ENCODE measurements at regions not wholly inside any gene's neighbourhood (a gene's known extent, or its start where the extent isn't known, plus 50 kb on each side); places are given as distances from the start of the nearest gene placed in this dataset.

DNA sequence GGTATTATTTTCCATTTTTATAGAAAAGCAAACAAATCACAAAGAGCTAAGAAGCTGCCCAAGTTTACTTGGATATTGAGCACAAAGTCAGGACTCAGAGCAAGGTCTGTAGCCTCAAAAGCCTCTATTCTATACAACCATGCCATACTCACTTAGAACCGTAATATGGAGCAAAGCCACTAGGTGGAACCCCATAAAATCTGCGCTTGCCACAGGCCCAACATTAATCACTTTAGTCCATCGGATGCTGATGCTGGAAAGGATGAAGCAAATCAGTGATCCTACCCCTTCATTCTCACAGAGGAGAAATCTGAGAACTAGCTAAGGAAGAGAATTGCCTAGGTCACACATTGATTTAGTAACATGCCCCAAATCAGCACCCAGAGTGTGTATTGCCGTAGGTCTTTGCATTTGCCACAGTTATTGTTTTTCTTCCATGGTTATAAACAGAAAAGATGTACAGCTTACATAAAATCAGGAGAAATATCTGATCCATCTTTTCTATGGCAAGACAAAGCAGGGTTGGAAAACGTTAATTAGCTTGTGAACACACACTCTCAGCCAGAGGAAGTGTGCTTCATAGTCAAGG lies 56.7 kb upstream of the RAB38 start:
- DNase-seq (ENCODE audit: low read depth): peak; percentile 69

DNA sequence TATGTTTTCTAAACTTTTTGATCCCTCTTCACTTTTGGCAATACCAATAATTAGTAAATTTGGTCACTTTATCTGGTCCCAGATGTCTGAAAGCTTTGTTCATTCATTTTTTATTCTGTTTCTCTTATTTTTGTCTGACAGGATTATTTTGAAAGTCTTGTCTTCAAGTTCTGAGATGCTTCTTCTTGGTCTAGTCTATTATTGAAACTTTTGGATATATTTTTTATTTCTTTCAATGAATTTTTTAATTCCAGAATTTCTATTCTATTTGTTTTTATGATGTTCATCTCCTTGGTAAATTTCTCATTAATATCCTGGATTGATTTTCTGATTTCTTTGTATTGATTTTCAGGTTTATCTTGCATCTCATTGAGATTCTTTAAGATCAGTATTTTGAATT lies 54.1 kb upstream of the RAB38 start:
- no peak for DNase-seq (ENCODE audit: low read depth)

Data from EH (cell line).